Spleen (tissue), 3 donors: ENCODE measurements at regions not wholly inside any gene's neighbourhood (a gene's known extent, or its start where the extent isn't known, plus 50 kb on each side); places are given as distances from the start of the nearest gene placed in this dataset.

Experiments
- POLR2A ChIP-seq, 3 donors: fragments of 450-650 bp; IDR thresholded peaks; one replicate each; pipeline ENCODE4 v1.5.1; 2017; ENCODE audit warnings: antibody characterized with exemption in 3 of 3, mild to moderate bottlenecking in 1 of 3
- POLR2AphosphoS5 ChIP-seq, 3 donors: sonication (generic); formaldehyde crosslinking; IDR thresholded peaks; one replicate each; pipeline ENCODE4 v1.5.1; 2017; ENCODE audit warnings: antibody characterized with exemption in 3 of 3

DNA sequence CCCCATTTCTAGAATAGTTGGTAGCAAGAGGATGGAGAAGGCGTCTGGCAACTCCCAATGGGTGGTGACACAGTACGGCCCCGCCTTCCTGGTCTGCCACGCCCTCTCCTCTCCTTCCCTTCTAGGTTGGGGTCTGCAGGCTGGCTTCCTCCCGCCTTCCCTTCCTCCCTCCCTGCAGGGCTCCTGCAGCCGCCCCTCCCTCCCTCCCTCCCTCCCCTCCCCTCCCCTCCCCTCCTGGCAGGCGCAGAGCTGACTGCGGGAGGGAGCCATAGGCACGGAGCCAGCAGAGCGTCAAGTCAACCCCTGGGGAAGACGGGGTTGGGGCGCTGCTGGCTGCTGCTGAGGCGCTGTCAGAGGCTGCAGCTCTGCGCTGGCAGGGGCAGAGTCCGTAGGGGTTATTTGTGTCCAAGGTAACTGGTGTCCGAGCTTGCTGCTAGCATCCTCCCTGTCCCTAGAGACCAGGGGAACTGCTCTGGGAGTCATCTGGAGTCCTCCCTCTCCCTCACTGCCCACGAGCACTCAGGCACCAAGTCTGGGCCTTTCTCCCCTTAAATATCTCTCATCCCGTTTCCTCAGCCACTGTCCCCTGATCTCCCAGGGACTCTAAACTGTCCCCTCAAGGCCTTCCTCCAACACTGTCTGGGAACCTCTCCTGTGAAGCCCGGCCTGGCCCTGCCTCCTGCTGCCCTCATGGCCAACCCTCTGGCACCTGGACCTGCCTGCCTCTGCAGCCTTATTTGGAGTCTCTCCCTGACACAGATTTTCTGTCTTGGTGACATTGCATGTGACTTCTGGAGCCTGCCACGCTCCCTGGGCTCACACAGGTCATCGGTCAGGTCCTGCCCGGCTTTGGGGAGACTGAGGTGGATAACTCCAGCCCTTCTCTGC, 57.4 kb upstream of the ACOT11 start:
- TF ChIP-seq POLR2A (IDR thresholded peaks at IDR 0.05) (no peak), POLR2AphosphoS5 (IDR thresholded peaks at IDR 0.05) (no peak)
